K562 (cell line): ENCODE measurements at regions not wholly inside any gene's neighbourhood (a gene's known extent, or its start where the extent isn't known, plus 50 kb on each side); places are given as distances from the start of the nearest gene placed in this dataset.

Experiments used
- ATAC-seq: fragments of 200-7000 bp; cut with Tn5 transposase; 3 replicates; pipeline ENCODE4 v1.9.1; 2020; ENCODE audit warnings: moderate library complexity
- BruUV-seq: library from RNA; stranded (reverse); fragments of 400-500 nt; replicated peaks from 2 replicates; lab custom pipeline; 2021; lab: Mats Ljungman, UMichigan
- CTCF ChIA-PET: fragments of 300-600 bp; formaldehyde crosslinking; extraction: SDS; loops from one replicate; lab custom pipeline; 2021; ENCODE audit warnings: low intra/inter-chr PET ratio; lab: Yijun Ruan, JAX
- POLR2A ChIA-PET: fragments of 300-600, 350-650 bp; sonication (Branson Sonifier 250); formaldehyde crosslinking; extraction: SDS; loops from one replicate; lab custom pipeline; 2021; ENCODE audit warnings: antibody characterized with exemption, inconsistent platforms; lab: Yijun Ruan, JAX
- DNase-seq, 4 experiments: peaks; one replicate each; pipeline versions ENCODE4 v3.0.0 to v3.0.0-alpha.2; 2011 to 2018; ENCODE audit warnings: low spot score in 3 of 4, mixed read lengths in 3 of 4; ENCODE audit errors: extremely low read depth in 1 of 4
- FAIRE-seq: peaks from 2 replicates; lab custom pipeline; 2011; peaks lifted over from hg19 to GRCh38; lab: Jason Lieb, UNC
- H2AFZ ChIP-seq: 2 replicates; pipeline ENCODE4 v1.6.0; 2011; ENCODE audit warnings: low read depth, low read length, control low read depth, inconsistent platforms
- H3K27ac ChIP-seq: fragments of 200-600 bp; 3 replicates; pipeline ENCODE4 v1.8.0; 2011; ENCODE audit warnings: low read depth, mild to moderate bottlenecking, control low read depth, inconsistent platforms, low read length, moderate library complexity, mixed read lengths; ENCODE audit errors: extremely low read depth
- H3K27me3 ChIP-seq, 2 experiments: fragments of 300-600 bp in 1 of 2; 2 replicates in 1 of 2; 3 replicates in 1 of 2; pipeline versions ENCODE4 v1.6.0 to v1.8.0; 2011; ENCODE audit warnings: inconsistent platforms in 2 of 2, low read length in 2 of 2, mild to moderate bottlenecking in 1 of 2, mixed read lengths in 1 of 2, moderate library complexity in 1 of 2; ENCODE audit not compliant: control insufficient read depth in 2 of 2, insufficient read depth in 2 of 2
- H3K36me3 ChIP-seq: fragments of 300-600 bp; 3 replicates; pipeline ENCODE4 v1.8.0; 2011; ENCODE audit warnings: mild to moderate bottlenecking, low read length, inconsistent platforms; ENCODE audit not compliant: control insufficient read depth, insufficient read depth
- H3K4me1 ChIP-seq, 2 experiments: fragments of 200-600 bp in 1 of 2; replicated peaks in 1 of 2; 2 replicates in 1 of 2; 3 replicates in 1 of 2; pipeline versions ENCODE4 v1.5.1 to v1.8.0; 2011; ENCODE audit warnings: inconsistent platforms in 2 of 2, low read length in 2 of 2, mild to moderate bottlenecking in 1 of 2, mixed read lengths in 1 of 2, moderate library complexity in 1 of 2; ENCODE audit not compliant: control insufficient read depth in 2 of 2, insufficient read depth in 2 of 2
- H3K4me2 ChIP-seq: 2 replicates; pipeline ENCODE4 v1.6.1; 2011; ENCODE audit warnings: low read length, control low read depth, inconsistent platforms, mixed read lengths; ENCODE audit not compliant: insufficient read depth
- H3K4me3 ChIP-seq: fragments of 200-600 bp; sonication (generic), shearing (Covaris generic); 2 replicates; pipeline ENCODE4 v1.5.1; 2016; ENCODE audit warnings: control low read depth, inconsistent platforms
- H3K79me2 ChIP-seq: fragments of 200-600 bp; 3 replicates; pipeline ENCODE4 v1.8.0; 2011; ENCODE audit warnings: low read length, inconsistent platforms; ENCODE audit not compliant: control insufficient read depth, insufficient read depth
- H3K9ac ChIP-seq, 2 experiments: 2 replicates each; pipeline versions ENCODE4 v1.6.0 to v1.6.1; 2011; ENCODE audit warnings: low read depth in 2 of 2, low read length in 2 of 2, control low read depth in 1 of 2, inconsistent platforms in 1 of 2, mild to moderate bottlenecking in 1 of 2, mixed read lengths in 1 of 2; ENCODE audit not compliant: insufficient read depth in 1 of 2
- H3K9me1 ChIP-seq: one replicate; pipeline ENCODE4 v1.6.0; 2011; ENCODE audit warnings: inconsistent platforms, mild to moderate bottlenecking, low read length, moderate library complexity; ENCODE audit not compliant: control insufficient read depth, insufficient read depth
- H3K9me3 ChIP-seq: replicated peaks from 2 replicates; pipeline ENCODE4 v1.5.1; 2011; ENCODE audit warnings: low read depth, low read length, inconsistent platforms; ENCODE audit not compliant: control insufficient read depth, insufficient read depth
- H4K20me1 ChIP-seq: replicated peaks from 2 replicates; pipeline ENCODE4 v1.6.1; 2011; ENCODE audit warnings: low read length, inconsistent platforms, mixed read lengths; ENCODE audit not compliant: control insufficient read depth, insufficient read depth
- BRD9 ChIP-seq: fragments of 450-650 bp; IDR thresholded peaks from 2 replicates; pipeline ENCODE4 v1.6.1; 2018; ENCODE audit warnings: low read depth; ENCODE audit not compliant: partially characterized antibody
- GTF2E2 ChIP-seq: fragments of 200-800 bp; sonication (Bioruptor generic); IDR thresholded peaks from 2 replicates; pipeline ENCODE4 v1.6.1; 2016; ENCODE audit warnings: missing genetic modification characterization, missing compliant biosample characterization
- KLF13 ChIP-seq: fragments of 450-650 bp; IDR thresholded peaks from 2 replicates; pipeline ENCODE4 v1.6.1; 2016; ENCODE audit warnings: missing genetic modification characterization, low read depth, mild to moderate bottlenecking, missing compliant biosample characterization, moderate library complexity, borderline replicate concordance
- MCM5 ChIP-seq: fragments of 450-650 bp; IDR thresholded peaks from 2 replicates; pipeline ENCODE4 v1.6.1; 2016; ENCODE audit warnings: low read depth
- POU5F1 ChIP-seq: fragments of 150-350 bp; IDR thresholded peaks from 2 replicates; pipeline ENCODE4 v1.6.1; 2014; ENCODE audit warnings: borderline replicate concordance, low read length, low read depth, mild to moderate bottlenecking; ENCODE audit not compliant: partially characterized antibody
- SMAD1 ChIP-seq: fragments of 150-350 bp; IDR thresholded peaks from 2 replicates; pipeline ENCODE4 v1.6.1; 2014; ENCODE audit warnings: low read length, low read depth; ENCODE audit not compliant: partially characterized antibody
- TARDBP ChIP-seq: fragments of 450-650 bp; IDR thresholded peaks from 2 replicates; pipeline ENCODE4 v1.6.1; 2016
- TBP ChIP-seq: optimal IDR thresholded peaks from 2 replicates; pipeline ENCODE3; 2011; ENCODE audit warnings: low read depth, low read length, improper control_type of control experiment
- ZFP36 ChIP-seq: fragments of 150-350 bp; IDR thresholded peaks from 2 replicates; pipeline ENCODE4 v1.6.1; 2018; ENCODE audit warnings: low read length, low read depth; ENCODE audit not compliant: partially characterized antibody
- ZKSCAN1 ChIP-seq: fragments of 150-350 bp; IDR thresholded peaks from 2 replicates; pipeline ENCODE4 v1.6.1; 2016; ENCODE audit warnings: low read depth, low read length
- in situ Hi-C: fragments of 300-500 bp; cut with MboI; formaldehyde crosslinking; loops from 4 replicates; pipeline ENCODE4 v1.15.0; 2018; ENCODE audit warnings: inconsistent platforms, mixed read lengths
- intact Hi-C: fragments of 100-400 bp; cut with micrococcal nuclease; formaldehyde crosslinking; loops from 2 replicates; pipeline ENCODE4 v1.14.2; 2022
- TF ChIP-seq, protein P1 (sequence below): sonication (generic); formaldehyde crosslinking; IDR thresholded peaks from 2 replicates; pipeline ENCODE4 v1.8.0; 2022; ENCODE audit warnings: mild to moderate bottlenecking, missing genetic modification reagents, borderline replicate concordance
- TF ChIP-seq, protein P2 (sequence below), 2 experiments: fragments of 450-650 bp; conservative IDR thresholded peaks; 2 replicates each; pipeline ENCODE4 v1.6.1; 2017; ENCODE audit warnings: mild to moderate bottlenecking in 2 of 2, moderate library complexity in 2 of 2

DNA sequence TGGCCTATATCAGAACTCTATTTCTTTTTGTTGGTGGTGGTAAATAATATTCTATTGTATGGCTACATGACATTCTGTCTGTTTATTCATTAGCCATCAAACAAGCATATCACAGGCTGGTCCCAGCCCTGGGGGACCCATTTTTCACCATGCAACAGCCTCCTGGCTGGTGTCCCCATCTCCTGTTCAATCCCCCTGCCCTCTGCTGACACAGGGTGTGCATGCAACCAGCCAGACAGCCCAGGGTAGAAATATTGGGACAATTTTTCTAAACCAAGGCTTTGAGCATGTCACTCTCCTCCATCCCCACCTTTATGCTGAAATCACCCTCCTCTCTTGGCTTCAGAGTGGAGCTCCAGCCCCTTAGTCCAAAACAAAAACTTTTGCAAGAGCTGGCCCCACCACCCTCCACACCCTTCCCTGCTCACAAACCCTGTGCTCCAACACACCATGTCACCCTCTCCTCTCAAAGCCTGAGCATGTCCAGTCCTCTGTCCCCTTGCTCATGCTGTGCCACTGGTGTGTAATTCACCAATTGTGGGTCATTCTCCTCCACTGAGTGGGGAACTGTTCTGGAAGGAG is 153.0 kb upstream of the UQCRFS1 start:
- Histone ChIP-seq H3K27ac (no peak overlapping the region), H3K9me3 (no peaks in the 10 kb centered on the region), H3K27me3 (peaks cover 9 to 14% of the 10 kb centered on the region in 2 experiments; a peak in 4 of 5 replicates), H3K4me3 (no peak overlapping the region), H4K20me1 (no peaks in the 10 kb centered on the region), H3K79me2 (no peaks in the 10 kb centered on the region), H3K36me3 (no peaks in the 10 kb centered on the region), H3K4me2 (no peak overlapping the region), H3K4me1 (no peaks in the 10 kb centered on the region; a peak in 1 of 5 replicates), H2AFZ (no peak overlapping the region), H3K9ac (no peak overlapping the region), H3K9me1 (no peaks in the 10 kb centered on the region)
- in situ Hi-C loops, result no loop called here
- no peak for FAIRE-seq
- TF ChIP-seq SMAD1 (no peak), MCM5 (no peak), ZFP36 (no peak), POU5F1 (no peak), KLF13 (no peak), BRD9 (no peak), TBP (no peak), ZKSCAN1 (no peak), GTF2E2 (tag) (no peak), TARDBP (no peak)
- TF ChIP-seq, protein P1, sequence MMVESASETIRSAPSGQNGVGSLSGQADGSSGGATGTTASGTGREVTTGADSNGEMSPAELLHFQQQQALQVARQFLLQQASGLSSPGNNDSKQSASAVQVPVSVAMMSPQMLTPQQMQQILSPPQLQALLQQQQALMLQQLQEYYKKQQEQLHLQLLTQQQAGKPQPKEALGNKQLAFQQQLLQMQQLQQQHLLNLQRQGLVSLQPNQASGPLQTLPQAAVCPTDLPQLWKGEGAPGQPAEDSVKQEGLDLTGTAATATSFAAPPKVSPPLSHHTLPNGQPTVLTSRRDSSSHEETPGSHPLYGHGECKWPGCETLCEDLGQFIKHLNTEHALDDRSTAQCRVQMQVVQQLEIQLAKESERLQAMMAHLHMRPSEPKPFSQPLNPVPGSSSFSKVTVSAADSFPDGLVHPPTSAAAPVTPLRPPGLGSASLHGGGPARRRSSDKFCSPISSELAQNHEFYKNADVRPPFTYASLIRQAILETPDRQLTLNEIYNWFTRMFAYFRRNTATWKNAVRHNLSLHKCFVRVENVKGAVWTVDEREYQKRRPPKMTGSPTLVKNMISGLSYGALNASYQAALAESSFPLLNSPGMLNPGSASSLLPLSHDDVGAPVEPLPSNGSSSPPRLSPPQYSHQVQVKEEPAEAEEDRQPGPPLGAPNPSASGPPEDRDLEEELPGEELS, result no peak
- TF ChIP-seq, protein P2, sequence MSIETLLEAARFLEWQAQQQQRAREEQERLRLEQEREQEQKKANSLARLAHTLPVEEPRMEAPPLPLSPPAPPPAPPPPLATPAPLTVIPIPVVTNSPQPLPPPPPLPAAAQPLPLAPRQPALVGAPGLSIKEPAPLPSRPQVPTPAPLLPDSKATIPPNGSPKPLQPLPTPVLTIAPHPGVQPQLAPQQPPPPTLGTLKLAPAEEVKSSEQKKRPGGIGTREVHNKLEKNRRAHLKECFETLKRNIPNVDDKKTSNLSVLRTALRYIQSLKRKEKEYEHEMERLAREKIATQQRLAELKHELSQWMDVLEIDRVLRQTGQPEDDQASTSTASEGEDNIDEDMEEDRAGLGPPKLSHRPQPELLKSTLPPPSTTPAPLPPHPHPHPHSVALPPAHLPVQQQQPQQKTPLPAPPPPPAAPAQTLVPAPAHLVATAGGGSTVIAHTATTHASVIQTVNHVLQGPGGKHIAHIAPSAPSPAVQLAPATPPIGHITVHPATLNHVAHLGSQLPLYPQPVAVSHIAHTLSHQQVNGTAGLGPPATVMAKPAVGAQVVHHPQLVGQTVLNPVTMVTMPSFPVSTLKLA (conservative IDR thresholded peaks at IDR 0.05), result no peak
- POLR2A ChIA-PET, result no interaction called here
- no TSS peak for BruUV-seq
- CTCF ChIA-PET, result no interaction called here
- no peak for ATAC-seq
- DNase-seq, result peak in 2 of 4 experiments; percentile 1 to 3
- intact Hi-C loops, result no loop called here
